GM04503 (cell line): ENCODE measurements at regions not wholly inside any gene's neighbourhood (a gene's known extent, or its start where the extent isn't known, plus 50 kb on each side); places are given as distances from the start of the nearest gene placed in this dataset.
"Not testable (repeated sequence)": the region's sequence is repeated elsewhere in the genome, so short reads cannot be mapped to it uniquely, and the experiment has no call there.

ENCODE experiments used
- DNase-seq: peaks from one replicate; pipeline ENCODE4 v3.0.0-alpha.2; 2012; ENCODE audit warnings: low read depth

- DNase-seq: no peak
Observed at GRCh38 chr10:111267673-111268072, 190.8 kb downstream of the ADRA2A start.

- DNase-seq: no peak
Observed at GRCh38 chr10:111273235-111273634, 196.4 kb downstream of the ADRA2A start.

GRCh38 chr10:111273635-111274034, 196.8 kb downstream of the ADRA2A start:
- DNase-seq: no peak

- DNase-seq: peak; percentile 37
Observed at GRCh38 chr10:111275091-111275490, 198.3 kb downstream of the ADRA2A start.

- no peak for DNase-seq
Observed at GRCh38 chr10:111277661-111278060, 200.8 kb downstream of the ADRA2A start.

GRCh38 chr10:111278266-111278665, 201.4 kb downstream of the ADRA2A start:
- no peak for DNase-seq

GRCh38 chr10:111281516-111281915, 204.7 kb downstream of the ADRA2A start:
- no peak for DNase-seq

GRCh38 chr10:111289461-111289860, 212.6 kb downstream of the ADRA2A start:
- no peak for DNase-seq

GRCh38 chr10:111290649-111291048, 213.8 kb downstream of the ADRA2A start:
- DNase-seq: no peak

- no peak for DNase-seq
Observed at GRCh38 chr10:111295788-111296187, 219.0 kb downstream of the ADRA2A start.

GRCh38 chr10:111297351-111297848, 220.6 kb downstream of the ADRA2A start:
- peak; percentile 70 for DNase-seq

- no peak for DNase-seq
Observed at GRCh38 chr10:111298031-111298430, 221.2 kb downstream of the ADRA2A start.

- DNase-seq: no peak
Observed at GRCh38 chr10:111299037-111299436, 222.2 kb downstream of the ADRA2A start.

- DNase-seq: no peak
Observed at GRCh38 chr10:111303887-111304286, 227.1 kb downstream of the ADRA2A start.

GRCh38 chr10:111316722-111317212, 239.9 kb downstream of the ADRA2A start:
- no peak for DNase-seq

GRCh38 chr10:111319866-111320265, 243.0 kb downstream of the ADRA2A start:
- DNase-seq: no peak

GRCh38 chr10:111323389-111323966, 246.6 kb downstream of the ADRA2A start:
- DNase-seq: no peak

GRCh38 chr10:111332174-111332573, 255.3 kb downstream of the ADRA2A start:
- DNase-seq: not testable (repeated sequence)

GRCh38 chr10:111335826-111336225, 259.0 kb downstream of the ADRA2A start:
- no peak for DNase-seq

GRCh38 chr10:111338035-111338434, 261.2 kb downstream of the ADRA2A start:
- DNase-seq: no peak

- DNase-seq: no peak
Observed at GRCh38 chr10:111338805-111339204, 262.0 kb downstream of the ADRA2A start.

GRCh38 chr10:111344804-111345203, 268.0 kb downstream of the ADRA2A start:
- no peak for DNase-seq

GRCh38 chr10:111347386-111348013, 270.7 kb downstream of the ADRA2A start:
- no peak for DNase-seq

- DNase-seq: no peak
Observed at GRCh38 chr10:111348076-111348475, 271.2 kb downstream of the ADRA2A start.
